ENCODE measurements at regions not wholly inside any gene's neighbourhood (a gene's known extent, or its start where the extent isn't known, plus 50 kb on each side); places are given as distances from the start of the nearest gene placed in this dataset.

- Histone ChIP-seq H3K27ac (no peak overlapping the region), H3K27me3 (replicated peaks in 1 of 7) (no peaks in the 10 kb centered on the region), H3K9me3 (peaks cover 0 to 13% (median 4%) of the 10 kb centered on the region in 8 donors), H3K4me1 (no peaks in the 10 kb centered on the region), H3K36me3 (no peaks in the 10 kb centered on the region), H3K4me3 (no peak overlapping the region)
- WGBS, 5 donors = 80 to 92% (median 88%) methylated on average over 4 of the region's 4 CpGs
- intact Hi-C loops (cut with DNase I; ENCODE audit: low total_unique reads) = no loop called here
- DNase-seq = no peak
- TF ChIP-seq POLR2AphosphoS5 (IDR thresholded peaks at IDR 0.05) (no peak), CTCF (IDR thresholded peaks at IDR 0.05 in 8 of 11, conservative IDR thresholded peaks at IDR 0.05 in 3 of 11) (no peak), POLR2A (IDR thresholded peaks at IDR 0.05) (no peak)
These were observed 2277.6 kb downstream of the MAT2B start for GRCh38 chr5:165783024-165783423.

- Histone ChIP-seq H3K4me1 (no peaks in the 10 kb centered on the region), H3K27me3 (replicated peaks in 1 of 7) (no peaks in the 10 kb centered on the region), H3K36me3 (no peaks in the 10 kb centered on the region), H3K4me3 (no peak overlapping the region), H3K27ac (no peak overlapping the region), H3K9me3 (peaks cover 0 to 17% (median 2%) of the 10 kb centered on the region in 8 donors)
- TF ChIP-seq POLR2A (IDR thresholded peaks at IDR 0.05) = no peak
- no peak for TF ChIP-seq POLR2AphosphoS5 (IDR thresholded peaks at IDR 0.05)
- no peak for TF ChIP-seq CTCF (IDR thresholded peaks at IDR 0.05 in 8 of 11, conservative IDR thresholded peaks at IDR 0.05 in 3 of 11)
- DNase-seq = no peak
- intact Hi-C loops (cut with DNase I; ENCODE audit: low total_unique reads) = no loop called here
- 61 to 75% (median 70%) methylated on average over 3 of the region's 3 CpGs for WGBS, 5 donors
These were observed 2280.7 kb downstream of the MAT2B start for GRCh38 chr5:165786073-165786472.

- TF ChIP-seq CTCF (IDR thresholded peaks at IDR 0.05 in 8 of 11, conservative IDR thresholded peaks at IDR 0.05 in 3 of 11) (no peak), POLR2AphosphoS5 (IDR thresholded peaks at IDR 0.05) (no peak)
- Histone ChIP-seq H3K36me3 (no peaks in the 10 kb centered on the region), H3K9me3 (peaks cover 0 to 29% (median 4%) of the 10 kb centered on the region in 8 donors), H3K27me3 (replicated peaks in 1 of 7) (no peaks in the 10 kb centered on the region), H3K4me1 (no peaks in the 10 kb centered on the region), H3K4me3 (no peak overlapping the region), H3K27ac (no peak overlapping the region)
- 69 to 94% (median 73%) methylated on average over 1 of the region's 1 CpG for WGBS, 5 donors
- DNase-seq = no peak
- intact Hi-C loops (cut with DNase I; ENCODE audit: low total_unique reads) = no loop called here
These were observed 2289.7 kb downstream of the MAT2B start for GRCh38 chr5:165795073-165795472.

GRCh38 chr5:165805756-165806155, 2300.3 kb downstream of the MAT2B start:
- no peaks in the 10 kb centered on the region for H3K4me1 ChIP-seq
- WGBS, 5 donors = 35 to 56% (median 50%) methylated on average over 4 of the region's 4 CpGs
- DNase-seq = no peak
- no peaks in the 10 kb centered on the region for H3K36me3 ChIP-seq
- no peaks in the 10 kb centered on the region for H3K27me3 ChIP-seq (replicated peaks in 1 of 7)
- no peak overlapping the region for H3K4me3 ChIP-seq
- intact Hi-C loops (cut with DNase I; ENCODE audit: low total_unique reads) = no loop called here
- peaks cover 0 to 12% (median 0%) of the 10 kb centered on the region in 8 donors for H3K9me3 ChIP-seq
- no peak overlapping the region for H3K27ac ChIP-seq
- TF ChIP-seq CTCF (IDR thresholded peaks at IDR 0.05 in 8 of 11, conservative IDR thresholded peaks at IDR 0.05 in 3 of 11) = no peak
- no peak for TF ChIP-seq POLR2A (IDR thresholded peaks at IDR 0.05)
- no peak for TF ChIP-seq POLR2AphosphoS5 (IDR thresholded peaks at IDR 0.05)
